ENCODE measurements at regions not wholly inside any gene's neighbourhood (a gene's known extent, or its start where the extent isn't known, plus 50 kb on each side); places are given as distances from the start of the nearest gene placed in this dataset.

DNA sequence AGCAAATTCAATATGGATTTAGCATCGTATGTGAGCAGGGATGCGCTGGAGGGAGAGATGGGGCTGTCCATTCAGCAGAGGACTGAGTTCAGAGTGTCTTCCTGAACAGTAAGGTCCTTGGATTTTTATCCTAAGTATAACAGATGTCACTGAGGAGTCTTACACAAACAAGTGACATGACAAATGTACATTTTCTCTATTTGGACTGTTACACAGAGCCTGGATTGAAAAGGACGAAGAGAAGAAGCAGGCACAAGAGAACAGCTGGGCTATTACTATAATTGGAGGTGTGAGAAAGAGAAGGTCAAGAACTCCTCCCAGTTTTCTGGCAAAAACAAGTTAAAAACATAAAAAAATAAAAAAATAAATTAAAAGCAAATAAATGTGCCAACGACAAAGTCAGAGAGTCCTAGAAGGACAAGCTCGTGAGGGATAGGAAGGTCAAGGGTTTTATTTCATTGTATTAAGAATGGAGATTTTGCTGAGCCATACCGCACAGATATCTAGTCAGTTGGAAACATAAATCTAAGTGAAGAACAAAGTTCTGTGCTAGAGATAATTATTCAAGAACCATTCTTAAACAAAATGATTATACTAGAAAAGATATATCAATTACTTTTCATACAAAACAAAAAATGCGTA lies 1186.3 kb downstream of the EFNB2 start:
- Histone ChIP-seq H3K9ac (ENCODE audit: low read length) (no peak overlapping the region), H3K27me3 (replicated peaks; ENCODE audit: control insufficient read depth, insufficient read depth, low read length) (no peaks in the 10 kb centered on the region), H3K36me3 (ENCODE audit: control insufficient read depth, insufficient read depth, low read length, severe bottlenecking) (no peaks in the 10 kb centered on the region), H3K4me1 (ENCODE audit: control insufficient read depth, insufficient read depth, low read length) (no peaks in the 10 kb centered on the region), H3K9me3 (ENCODE audit: control insufficient read depth, low read length) (no peaks in the 10 kb centered on the region), H3K4me3 (ENCODE audit: low read length) (no peak overlapping the region)
- no peak for DNase-seq (ENCODE audit: low read depth)

DNA sequence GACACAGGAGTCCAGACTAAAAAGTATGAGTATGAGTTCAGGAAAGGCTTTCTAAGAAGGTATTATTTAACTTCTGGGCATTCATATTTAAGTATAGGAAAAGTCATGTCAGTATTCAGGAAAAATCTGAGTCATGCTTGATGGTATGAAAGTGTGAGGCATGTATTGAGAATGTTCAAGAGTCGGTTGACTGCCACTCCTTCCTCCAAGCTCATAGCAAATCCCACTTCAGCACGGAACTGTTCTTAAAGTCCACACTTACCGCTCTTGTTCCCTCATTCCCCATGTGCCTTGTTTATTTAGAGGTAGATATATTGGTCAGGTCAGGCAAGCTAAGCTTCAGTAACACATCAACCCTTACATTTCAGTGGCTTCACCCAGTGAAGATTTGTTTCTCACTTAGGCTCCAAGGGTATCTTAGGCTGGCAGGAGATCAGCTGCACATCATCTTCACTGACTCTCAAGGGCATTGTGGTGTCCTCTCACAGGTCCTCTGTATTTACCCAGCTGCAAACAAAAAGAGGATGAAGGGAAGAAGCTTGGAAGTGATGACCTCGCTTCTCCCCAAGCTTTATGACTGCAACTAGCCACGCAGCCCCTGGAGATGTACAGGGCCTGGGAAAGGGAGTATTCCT lies 1189.2 kb downstream of the EFNB2 start:
- H3K4me1 ChIP-seq (ENCODE audit: control insufficient read depth, insufficient read depth, low read length) = no peaks in the 10 kb centered on the region
- H3K36me3 ChIP-seq (ENCODE audit: control insufficient read depth, insufficient read depth, low read length, severe bottlenecking) = no peaks in the 10 kb centered on the region
- no peak overlapping the region for H3K4me3 ChIP-seq (ENCODE audit: low read length)
- no peak overlapping the region for H3K9ac ChIP-seq (ENCODE audit: low read length)
- no peaks in the 10 kb centered on the region for H3K9me3 ChIP-seq (ENCODE audit: control insufficient read depth, low read length)
- peak; percentile 86 for DNase-seq (ENCODE audit: low read depth)
- H3K27me3 ChIP-seq (replicated peaks; ENCODE audit: control insufficient read depth, insufficient read depth, low read length) = no peaks in the 10 kb centered on the region

DNA sequence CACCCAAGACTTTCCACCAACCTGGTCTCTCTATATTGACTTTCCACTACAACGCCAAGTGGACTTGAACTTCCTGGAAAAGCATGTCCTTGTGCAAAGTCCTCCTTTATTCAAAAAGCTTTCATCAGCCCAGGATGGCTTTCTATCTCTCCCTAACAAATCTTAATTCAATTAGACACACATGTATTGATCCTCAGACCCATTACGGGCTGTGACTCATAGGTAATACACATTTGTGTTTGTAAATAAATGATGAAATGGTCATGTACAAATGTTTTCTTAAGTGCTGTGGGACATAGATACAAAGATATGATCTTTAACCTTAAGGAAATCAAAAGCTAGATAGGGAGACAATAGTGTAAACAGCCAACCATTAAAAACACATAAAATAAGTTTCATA lies 1189.7 kb downstream of the EFNB2 start:
- Histone ChIP-seq H3K36me3 (ENCODE audit: control insufficient read depth, insufficient read depth, low read length, severe bottlenecking) (no peaks in the 10 kb centered on the region), H3K4me3 (ENCODE audit: low read length) (no peak overlapping the region), H3K9me3 (ENCODE audit: control insufficient read depth, low read length) (no peaks in the 10 kb centered on the region), H3K9ac (ENCODE audit: low read length) (no peak overlapping the region), H3K4me1 (ENCODE audit: control insufficient read depth, insufficient read depth, low read length) (no peaks in the 10 kb centered on the region), H3K27me3 (replicated peaks; ENCODE audit: control insufficient read depth, insufficient read depth, low read length) (no peaks in the 10 kb centered on the region)
- DNase-seq (ENCODE audit: low read depth) = no peak

DNA sequence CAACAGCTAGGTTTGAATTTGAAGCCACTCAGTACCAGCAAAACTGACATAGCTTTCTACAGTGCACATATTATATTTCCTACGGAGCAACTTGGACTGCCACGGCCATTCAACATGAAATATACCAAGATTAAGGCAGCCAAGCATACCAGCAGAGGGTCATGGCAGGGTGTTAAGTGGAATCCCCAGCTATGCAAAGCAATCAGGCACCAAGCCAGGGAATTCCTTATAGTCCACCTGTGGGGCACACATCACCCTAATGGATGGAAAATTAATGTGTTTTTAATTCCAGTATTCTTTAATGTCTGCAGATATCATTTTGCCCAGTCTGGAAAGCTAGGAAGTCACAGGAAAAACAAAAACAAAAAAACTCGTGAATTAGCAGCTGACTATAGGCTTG lies 1190.3 kb downstream of the EFNB2 start:
- H3K9ac ChIP-seq (ENCODE audit: low read length) = no peak overlapping the region
- no peaks in the 10 kb centered on the region for H3K27me3 ChIP-seq (replicated peaks; ENCODE audit: control insufficient read depth, insufficient read depth, low read length)
- H3K9me3 ChIP-seq (ENCODE audit: control insufficient read depth, low read length) = no peaks in the 10 kb centered on the region
- H3K4me1 ChIP-seq (ENCODE audit: control insufficient read depth, insufficient read depth, low read length) = no peaks in the 10 kb centered on the region
- no peaks in the 10 kb centered on the region for H3K36me3 ChIP-seq (ENCODE audit: control insufficient read depth, insufficient read depth, low read length, severe bottlenecking)
- H3K4me3 ChIP-seq (ENCODE audit: low read length) = no peak overlapping the region
- DNase-seq (ENCODE audit: low read depth) = no peak

DNA sequence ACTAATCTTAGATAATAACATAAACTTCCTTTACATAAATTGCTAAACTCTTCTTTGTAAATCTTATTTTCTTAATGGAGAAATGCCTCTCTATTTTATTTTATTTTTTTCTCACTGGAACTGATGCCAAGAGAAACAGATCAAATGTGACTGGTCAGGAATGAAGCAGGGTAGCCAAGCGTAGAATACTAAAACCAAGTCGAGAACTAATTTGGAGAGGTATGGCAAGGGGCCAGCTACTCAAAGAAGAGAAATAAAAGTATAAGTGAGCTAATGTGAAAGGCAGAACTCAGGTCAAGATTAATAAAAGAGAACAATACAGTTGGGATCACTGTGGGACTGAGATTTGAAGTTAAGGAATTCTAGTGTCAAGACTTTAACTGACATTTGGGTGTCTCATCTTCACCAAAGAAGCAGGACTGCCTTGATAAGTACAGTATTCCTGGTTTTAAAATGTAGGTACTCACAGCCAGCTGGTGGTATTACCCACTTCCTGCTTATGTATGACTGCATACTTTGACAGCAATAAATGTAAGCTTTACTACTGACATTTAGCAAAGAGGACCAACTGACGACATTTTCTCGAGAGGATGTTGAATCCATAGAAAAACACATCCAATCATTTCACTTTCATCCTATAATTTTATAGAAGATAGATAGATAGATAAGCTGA lies 1192.2 kb downstream of the EFNB2 start:
- H3K9ac ChIP-seq (ENCODE audit: low read length) = no peak overlapping the region
- no peak overlapping the region for H3K4me3 ChIP-seq (ENCODE audit: low read length)
- H3K4me1 ChIP-seq (ENCODE audit: control insufficient read depth, insufficient read depth, low read length) = no peaks in the 10 kb centered on the region
- H3K9me3 ChIP-seq (ENCODE audit: control insufficient read depth, low read length) = no peaks in the 10 kb centered on the region
- peak; percentile 30 for DNase-seq (ENCODE audit: low read depth)
- no peaks in the 10 kb centered on the region for H3K27me3 ChIP-seq (replicated peaks; ENCODE audit: control insufficient read depth, insufficient read depth, low read length)
- no peaks in the 10 kb centered on the region for H3K36me3 ChIP-seq (ENCODE audit: control insufficient read depth, insufficient read depth, low read length, severe bottlenecking)

DNA sequence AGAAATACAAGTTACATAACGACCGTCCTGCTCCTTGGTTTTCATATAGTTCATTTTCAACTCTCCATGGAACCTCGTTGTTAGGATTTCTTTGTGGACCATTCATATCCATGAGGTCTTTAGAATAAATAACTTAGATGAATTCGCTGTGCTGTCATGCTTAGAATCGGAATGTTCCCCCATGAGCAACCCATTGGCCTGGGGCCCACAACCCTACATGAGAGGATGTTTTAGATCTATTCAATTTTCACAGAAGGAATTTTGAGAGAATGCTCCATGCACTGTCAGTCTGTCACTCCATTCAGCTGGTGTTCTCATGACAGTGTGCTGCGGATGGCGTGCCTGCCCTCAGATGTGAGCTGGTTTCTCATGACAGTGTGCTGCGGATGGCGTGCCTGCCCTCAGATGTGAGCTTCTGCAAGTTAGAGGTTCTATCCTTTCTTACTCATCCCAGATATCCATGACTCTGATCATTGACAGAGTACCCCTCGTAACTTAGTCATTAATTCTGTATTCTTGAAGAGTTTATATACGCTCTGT lies 1193.1 kb downstream of the EFNB2 start:
- Histone ChIP-seq H3K36me3 (ENCODE audit: control insufficient read depth, insufficient read depth, low read length, severe bottlenecking) (no peaks in the 10 kb centered on the region), H3K4me1 (ENCODE audit: control insufficient read depth, insufficient read depth, low read length) (peaks cover 2% of the 10 kb centered on the region), H3K9ac (ENCODE audit: low read length) (no peak overlapping the region), H3K27me3 (replicated peaks; ENCODE audit: control insufficient read depth, insufficient read depth, low read length) (no peaks in the 10 kb centered on the region), H3K4me3 (ENCODE audit: low read length) (no peak overlapping the region), H3K9me3 (ENCODE audit: control insufficient read depth, low read length) (no peaks in the 10 kb centered on the region)
- no peak for DNase-seq (ENCODE audit: low read depth)

DNA sequence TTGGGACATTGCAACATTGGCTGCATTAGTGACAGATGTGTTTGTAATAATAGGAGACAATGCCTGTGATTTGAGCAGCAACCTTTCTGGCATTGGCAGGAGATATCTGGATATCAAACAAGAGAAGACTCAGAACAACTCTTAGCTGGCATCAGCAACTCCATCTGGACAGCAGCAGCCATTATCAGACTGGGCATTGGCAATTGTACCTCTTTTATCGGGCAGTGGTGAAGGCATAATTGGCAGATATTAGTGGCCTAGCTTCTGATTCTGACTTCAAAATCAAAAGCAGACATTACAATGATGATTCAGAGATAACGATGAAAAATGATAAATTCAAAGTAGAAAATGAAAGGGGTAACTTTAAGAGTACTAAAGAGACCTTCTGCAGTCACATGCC lies 1193.7 kb downstream of the EFNB2 start:
- H3K9ac ChIP-seq (ENCODE audit: low read length) = no peak overlapping the region
- H3K27me3 ChIP-seq (replicated peaks; ENCODE audit: control insufficient read depth, insufficient read depth, low read length) = no peaks in the 10 kb centered on the region
- no peak for DNase-seq (ENCODE audit: low read depth)
- H3K4me3 ChIP-seq (ENCODE audit: low read length) = no peak overlapping the region
- H3K9me3 ChIP-seq (ENCODE audit: control insufficient read depth, low read length) = no peaks in the 10 kb centered on the region
- peaks cover 5% of the 10 kb centered on the region for H3K4me1 ChIP-seq (ENCODE audit: control insufficient read depth, insufficient read depth, low read length)
- no peaks in the 10 kb centered on the region for H3K36me3 ChIP-seq (ENCODE audit: control insufficient read depth, insufficient read depth, low read length, severe bottlenecking)

DNA sequence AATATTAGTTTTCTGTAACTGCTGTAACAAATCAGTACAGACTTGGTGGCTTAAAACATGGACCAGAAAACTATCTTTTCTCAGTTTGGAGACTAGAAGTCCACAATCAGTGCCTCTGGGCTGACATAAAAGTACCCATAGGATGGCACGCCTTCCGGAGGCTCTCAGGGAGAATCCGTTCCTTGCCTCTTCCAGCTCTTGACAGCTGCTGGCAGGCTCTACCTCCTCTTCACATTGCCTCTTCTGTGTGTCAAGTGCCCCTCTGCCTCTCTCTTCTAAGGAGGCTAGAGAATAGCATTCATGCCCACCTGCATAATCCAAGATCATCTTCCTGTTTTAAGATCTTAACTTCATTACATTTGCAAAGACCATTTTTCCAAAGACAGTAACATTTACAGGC lies 1194.2 kb downstream of the EFNB2 start:
- H3K36me3 ChIP-seq (ENCODE audit: control insufficient read depth, insufficient read depth, low read length, severe bottlenecking) = no peaks in the 10 kb centered on the region
- H3K4me3 ChIP-seq (ENCODE audit: low read length) = no peak overlapping the region
- H3K27me3 ChIP-seq (replicated peaks; ENCODE audit: control insufficient read depth, insufficient read depth, low read length) = no peaks in the 10 kb centered on the region
- DNase-seq (ENCODE audit: low read depth) = no peak
- peaks cover 10% of the 10 kb centered on the region for H3K4me1 ChIP-seq (ENCODE audit: control insufficient read depth, insufficient read depth, low read length)
- no peaks in the 10 kb centered on the region for H3K9me3 ChIP-seq (ENCODE audit: control insufficient read depth, low read length)
- H3K9ac ChIP-seq (ENCODE audit: low read length) = no peak overlapping the region

DNA sequence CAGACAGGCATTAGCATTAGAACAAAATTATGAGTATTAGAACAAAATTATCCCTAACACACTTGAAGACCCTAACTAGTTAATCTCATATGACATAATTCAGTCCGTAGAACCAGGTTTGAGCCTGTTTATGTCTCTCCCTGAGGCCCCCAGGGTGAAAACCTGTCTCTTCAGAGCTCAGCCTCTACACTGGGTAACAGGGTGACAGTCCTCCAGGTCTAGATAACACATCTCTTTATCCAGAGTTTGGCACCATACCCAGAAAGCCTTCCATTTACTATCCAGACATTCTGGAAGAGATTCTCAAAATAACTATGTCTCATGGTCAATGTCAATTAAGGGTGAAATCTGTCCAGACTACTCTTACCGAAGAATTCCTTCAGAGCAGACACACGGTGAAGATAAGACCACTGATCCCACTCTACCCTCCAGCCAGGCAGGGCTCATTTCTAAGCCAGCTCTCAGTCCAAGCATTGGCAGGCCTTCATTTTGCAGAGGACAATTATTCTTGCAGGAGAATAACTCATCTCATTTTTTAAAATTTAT lies 1195.3 kb downstream of the EFNB2 start:
- Histone ChIP-seq H3K9ac (ENCODE audit: low read length) (no peak overlapping the region), H3K36me3 (ENCODE audit: control insufficient read depth, insufficient read depth, low read length, severe bottlenecking) (no peaks in the 10 kb centered on the region), H3K4me3 (ENCODE audit: low read length) (no peak overlapping the region), H3K27me3 (replicated peaks; ENCODE audit: control insufficient read depth, insufficient read depth, low read length) (no peaks in the 10 kb centered on the region), H3K4me1 (ENCODE audit: control insufficient read depth, insufficient read depth, low read length) (peaks cover 12% of the 10 kb centered on the region), H3K9me3 (ENCODE audit: control insufficient read depth, low read length) (no peaks in the 10 kb centered on the region)
- no peak for DNase-seq (ENCODE audit: low read depth)

DNA sequence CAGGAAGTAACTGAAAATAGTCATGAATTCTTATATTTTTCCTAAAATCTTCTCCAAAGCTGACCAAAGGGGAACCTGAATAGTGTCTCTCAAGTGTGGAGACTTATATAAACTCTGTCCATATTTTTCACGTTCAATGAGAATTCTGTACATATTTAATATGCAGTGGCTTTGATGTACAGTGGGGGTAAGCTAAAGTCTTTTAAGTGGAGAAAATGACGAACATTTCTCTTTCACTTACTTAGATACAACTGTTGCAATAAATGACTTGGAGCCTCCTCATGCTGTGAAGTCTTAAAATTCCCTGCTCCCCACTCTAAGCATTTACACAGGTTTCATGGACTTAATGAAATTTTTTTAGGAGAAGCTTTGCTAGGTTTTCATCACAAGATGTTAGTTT lies 1196.7 kb downstream of the EFNB2 start:
- H3K27me3 ChIP-seq (replicated peaks; ENCODE audit: control insufficient read depth, insufficient read depth, low read length) = no peaks in the 10 kb centered on the region
- DNase-seq (ENCODE audit: low read depth) = no peak
- H3K9me3 ChIP-seq (ENCODE audit: control insufficient read depth, low read length) = no peaks in the 10 kb centered on the region
- no peak overlapping the region for H3K4me3 ChIP-seq (ENCODE audit: low read length)
- H3K4me1 ChIP-seq (ENCODE audit: control insufficient read depth, insufficient read depth, low read length) = peaks cover 12% of the 10 kb centered on the region
- no peak overlapping the region for H3K9ac ChIP-seq (ENCODE audit: low read length)
- H3K36me3 ChIP-seq (ENCODE audit: control insufficient read depth, insufficient read depth, low read length, severe bottlenecking) = no peaks in the 10 kb centered on the region

DNA sequence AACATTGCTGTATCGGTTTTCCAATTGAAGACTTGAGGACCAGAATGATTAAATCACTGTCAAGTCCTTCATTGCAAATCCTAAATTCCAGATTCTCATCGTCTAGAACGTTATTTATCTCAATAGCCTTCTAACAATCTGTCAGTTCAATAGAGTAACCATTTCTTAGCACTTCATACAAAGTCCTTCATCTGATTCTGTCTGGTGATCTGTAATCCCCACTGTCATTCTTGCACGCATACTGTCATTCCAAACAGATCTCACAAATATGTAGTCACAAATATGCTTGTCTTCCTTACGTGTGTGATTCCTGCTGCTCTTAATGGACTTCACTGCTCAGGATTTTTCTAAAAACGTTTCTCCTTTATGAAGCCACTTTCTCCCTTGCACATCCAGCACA lies 1197.5 kb downstream of the EFNB2 start:
- H3K36me3 ChIP-seq (ENCODE audit: control insufficient read depth, insufficient read depth, low read length, severe bottlenecking) = no peaks in the 10 kb centered on the region
- H3K9ac ChIP-seq (ENCODE audit: low read length) = no peak overlapping the region
- no peak overlapping the region for H3K4me3 ChIP-seq (ENCODE audit: low read length)
- no peak for DNase-seq (ENCODE audit: low read depth)
- no peaks in the 10 kb centered on the region for H3K9me3 ChIP-seq (ENCODE audit: control insufficient read depth, low read length)
- H3K27me3 ChIP-seq (replicated peaks; ENCODE audit: control insufficient read depth, insufficient read depth, low read length) = no peaks in the 10 kb centered on the region
- H3K4me1 ChIP-seq (ENCODE audit: control insufficient read depth, insufficient read depth, low read length) = peaks cover 12% of the 10 kb centered on the region

All from adipocyte (in vitro differentiated cells).